ENCODE measurements at regions not wholly inside any gene's neighbourhood (a gene's known extent, or its start where the extent isn't known, plus 50 kb on each side); places are given as distances from the start of the nearest gene placed in this dataset.
"Not testable (repeated sequence)": the region's sequence is repeated elsewhere in the genome, so short reads cannot be mapped to it uniquely, and the experiment has no call there.

- H3K9me3 ChIP-seq (replicated peaks; ENCODE audit: control insufficient read depth, low read depth, low read length): no peaks in the 10 kb centered on the region
- H3K27me3 ChIP-seq (ENCODE audit: control insufficient read depth, insufficient read depth, low read length): peaks cover 49% of the 10 kb centered on the region
- DNase-seq: no peak
Observed at GRCh38 chr16:86225905-86226371, 284.4 kb upstream of the FOXF1 start.

GRCh38 chr16:86227041-86227440 lies 283.3 kb upstream of the FOXF1 start:
- WGBS (ENCODE audit: insufficient coverage): 83% methylated on average over 8 of the region's 8 CpGs
- Histone ChIP-seq H3K27ac (ENCODE audit: low read length) (no peak overlapping the region), H3K9me3 (replicated peaks; ENCODE audit: control insufficient read depth, low read depth, low read length) (peaks cover 2% of the 10 kb centered on the region), H3K27me3 (ENCODE audit: control insufficient read depth, insufficient read depth, low read length) (peaks cover 45% of the 10 kb centered on the region), H3K4me3 (ENCODE audit: low read length) (no peak overlapping the region), H3K36me3 (ENCODE audit: control insufficient read depth, insufficient read depth, low read length) (no peaks in the 10 kb centered on the region), H3K4me1 (ENCODE audit: control insufficient read depth, insufficient read depth, low read length) (peaks cover 2% of the 10 kb centered on the region)
- no peak for DNase-seq

More at GRCh38 chr16:86225905-86226371, 284.4 kb upstream of the FOXF1 start:
- Histone ChIP-seq H3K27ac (ENCODE audit: low read length) (no peak overlapping the region), H3K4me1 (ENCODE audit: control insufficient read depth, insufficient read depth, low read length) (no peaks in the 10 kb centered on the region), H3K4me3 (ENCODE audit: low read length) (no peak overlapping the region), H3K36me3 (ENCODE audit: control insufficient read depth, insufficient read depth, low read length) (no peaks in the 10 kb centered on the region)
- WGBS (ENCODE audit: insufficient coverage): 100% methylated on average over 1 of the region's 2 CpGs

- H3K4me3 ChIP-seq (ENCODE audit: low read length): no peak overlapping the region
- no peak overlapping the region for H3K27ac ChIP-seq (ENCODE audit: low read length)
- WGBS (ENCODE audit: insufficient coverage): 7% methylated on average over 10 of the region's 12 CpGs
- no peak for DNase-seq
- H3K9me3 ChIP-seq (replicated peaks; ENCODE audit: control insufficient read depth, low read depth, low read length): peaks cover 5% of the 10 kb centered on the region
- peaks cover 2% of the 10 kb centered on the region for H3K4me1 ChIP-seq (ENCODE audit: control insufficient read depth, insufficient read depth, low read length)
- no peaks in the 10 kb centered on the region for H3K36me3 ChIP-seq (ENCODE audit: control insufficient read depth, insufficient read depth, low read length)
- H3K27me3 ChIP-seq (ENCODE audit: control insufficient read depth, insufficient read depth, low read length): peaks cover 44% of the 10 kb centered on the region
Observed at GRCh38 chr16:86227801-86228200, 282.5 kb upstream of the FOXF1 start.

- Histone ChIP-seq H3K4me3 (ENCODE audit: low read length) (no peak overlapping the region), H3K36me3 (ENCODE audit: control insufficient read depth, insufficient read depth, low read length) (no peaks in the 10 kb centered on the region), H3K27me3 (ENCODE audit: control insufficient read depth, insufficient read depth, low read length) (peaks cover 39% of the 10 kb centered on the region), H3K27ac (ENCODE audit: low read length) (no peak overlapping the region), H3K9me3 (replicated peaks; ENCODE audit: control insufficient read depth, low read depth, low read length) (peaks cover 5% of the 10 kb centered on the region), H3K4me1 (ENCODE audit: control insufficient read depth, insufficient read depth, low read length) (peaks cover 2% of the 10 kb centered on the region)
- DNase-seq: no peak
- no CpG with 5 or more reads among the region's 4 CpGs for WGBS (ENCODE audit: insufficient coverage)
Observed at GRCh38 chr16:86228713-86229112, 281.6 kb upstream of the FOXF1 start.

- Histone ChIP-seq H3K36me3 (ENCODE audit: control insufficient read depth, insufficient read depth, low read length) (no peaks in the 10 kb centered on the region), H3K4me3 (ENCODE audit: low read length) (no peak overlapping the region), H3K4me1 (ENCODE audit: control insufficient read depth, insufficient read depth, low read length) (peaks cover 2% of the 10 kb centered on the region), H3K9me3 (replicated peaks; ENCODE audit: control insufficient read depth, low read depth, low read length) (peaks cover 5% of the 10 kb centered on the region), H3K27me3 (ENCODE audit: control insufficient read depth, insufficient read depth, low read length) (peaks cover 33% of the 10 kb centered on the region), H3K27ac (ENCODE audit: low read length) (no peak overlapping the region)
- DNase-seq: no peak
- WGBS (ENCODE audit: insufficient coverage): 60% methylated on average over 1 of the region's 2 CpGs
Observed at GRCh38 chr16:86229283-86229682, 281.0 kb upstream of the FOXF1 start.

- H3K4me3 ChIP-seq (ENCODE audit: low read length): no peak overlapping the region
- H3K27ac ChIP-seq (ENCODE audit: low read length): no peak overlapping the region
- no peaks in the 10 kb centered on the region for H3K36me3 ChIP-seq (ENCODE audit: control insufficient read depth, insufficient read depth, low read length)
- H3K9me3 ChIP-seq (replicated peaks; ENCODE audit: control insufficient read depth, low read depth, low read length): peaks cover 5% of the 10 kb centered on the region
- 88% methylated on average over 21 of the region's 22 CpGs for WGBS (ENCODE audit: insufficient coverage)
- H3K4me1 ChIP-seq (ENCODE audit: control insufficient read depth, insufficient read depth, low read length): peaks cover 2% of the 10 kb centered on the region
- DNase-seq: no peak
- peaks cover 30% of the 10 kb centered on the region for H3K27me3 ChIP-seq (ENCODE audit: control insufficient read depth, insufficient read depth, low read length)
Observed at GRCh38 chr16:86229866-86230656, 280.3 kb upstream of the FOXF1 start.

- Histone ChIP-seq H3K27ac (ENCODE audit: low read length) (no peak overlapping the region), H3K36me3 (ENCODE audit: control insufficient read depth, insufficient read depth, low read length) (no peaks in the 10 kb centered on the region), H3K4me1 (ENCODE audit: control insufficient read depth, insufficient read depth, low read length) (peaks cover 2% of the 10 kb centered on the region), H3K27me3 (ENCODE audit: control insufficient read depth, insufficient read depth, low read length) (peaks cover 30% of the 10 kb centered on the region), H3K9me3 (replicated peaks; ENCODE audit: control insufficient read depth, low read depth, low read length) (peaks cover 5% of the 10 kb centered on the region), H3K4me3 (ENCODE audit: low read length) (no peak overlapping the region)
- 79% methylated on average over 6 of the region's 11 CpGs for WGBS (ENCODE audit: insufficient coverage)
- DNase-seq: no peak
Observed at GRCh38 chr16:86231321-86231995, 278.9 kb upstream of the FOXF1 start.

GRCh38 chr16:86231996-86232350 lies 278.4 kb upstream of the FOXF1 start:
- H3K27ac ChIP-seq (ENCODE audit: low read length): no peak overlapping the region
- H3K27me3 ChIP-seq (ENCODE audit: control insufficient read depth, insufficient read depth, low read length): peaks cover 25% of the 10 kb centered on the region
- no peaks in the 10 kb centered on the region for H3K36me3 ChIP-seq (ENCODE audit: control insufficient read depth, insufficient read depth, low read length)
- peaks cover 2% of the 10 kb centered on the region for H3K4me1 ChIP-seq (ENCODE audit: control insufficient read depth, insufficient read depth, low read length)
- DNase-seq: no peak
- no peak overlapping the region for H3K4me3 ChIP-seq (ENCODE audit: low read length)
- WGBS (ENCODE audit: insufficient coverage): 86% methylated on average over 7 of the region's 9 CpGs
- H3K9me3 ChIP-seq (replicated peaks; ENCODE audit: control insufficient read depth, low read depth, low read length): peaks cover 5% of the 10 kb centered on the region

GRCh38 chr16:86232496-86232895 lies 277.8 kb upstream of the FOXF1 start:
- 90% methylated on average over 8 of the region's 9 CpGs for WGBS (ENCODE audit: insufficient coverage)

GRCh38 chr16:86233506-86233905 lies 276.8 kb upstream of the FOXF1 start:
- H3K4me1 ChIP-seq (ENCODE audit: control insufficient read depth, insufficient read depth, low read length); H3K9me3 ChIP-seq (replicated peaks; ENCODE audit: control insufficient read depth, low read depth, low read length); H3K36me3 ChIP-seq (ENCODE audit: control insufficient read depth, insufficient read depth, low read length); H3K27ac ChIP-seq (ENCODE audit: low read length); H3K4me3 ChIP-seq (ENCODE audit: low read length); DNase-seq: not testable (repeated sequence)
- WGBS (ENCODE audit: insufficient coverage): 77% methylated on average over 11 of the region's 15 CpGs
- peaks cover 11% of the 10 kb centered on the region for H3K27me3 ChIP-seq (ENCODE audit: control insufficient read depth, insufficient read depth, low read length)

More at GRCh38 chr16:86232496-86232895, 277.8 kb upstream of the FOXF1 start:
- no peak for DNase-seq
- no peaks in the 10 kb centered on the region for H3K36me3 ChIP-seq (ENCODE audit: control insufficient read depth, insufficient read depth, low read length)
- peaks cover 5% of the 10 kb centered on the region for H3K9me3 ChIP-seq (replicated peaks; ENCODE audit: control insufficient read depth, low read depth, low read length)
- no peak overlapping the region for H3K27ac ChIP-seq (ENCODE audit: low read length)
- H3K4me1 ChIP-seq (ENCODE audit: control insufficient read depth, insufficient read depth, low read length): peaks cover 2% of the 10 kb centered on the region
- H3K27me3 ChIP-seq (ENCODE audit: control insufficient read depth, insufficient read depth, low read length): peaks cover 20% of the 10 kb centered on the region
- H3K4me3 ChIP-seq (ENCODE audit: low read length): no peak overlapping the region

Data from muscle of leg (tissue), 3 donors.